GM21526 (cell line): ENCODE measurements at regions not wholly inside any gene's neighbourhood (a gene's known extent, or its start where the extent isn't known, plus 50 kb on each side); places are given as distances from the start of the nearest gene placed in this dataset.
"Not testable (repeated sequence)": the region's sequence is repeated elsewhere in the genome, so short reads cannot be mapped to it uniquely, and the experiment has no call there.

ENCODE experiments used
- ATAC-seq: cut with Tn5 transposase; IDR thresholded peaks from one replicate; pipeline ENCODE4 v1.9.1; 2021; ENCODE audit warnings: moderate library complexity; ENCODE audit not compliant: unreplicated experiment, low FRiP score

GRCh38 chr21:24444736-24445135, 1162.5 kb downstream of the MRPL39 start:
- no peak for ATAC-seq

- no peak for ATAC-seq
These were observed 1171.0 kb downstream of the MRPL39 start for GRCh38 chr21:24436236-24436635.

DNA sequence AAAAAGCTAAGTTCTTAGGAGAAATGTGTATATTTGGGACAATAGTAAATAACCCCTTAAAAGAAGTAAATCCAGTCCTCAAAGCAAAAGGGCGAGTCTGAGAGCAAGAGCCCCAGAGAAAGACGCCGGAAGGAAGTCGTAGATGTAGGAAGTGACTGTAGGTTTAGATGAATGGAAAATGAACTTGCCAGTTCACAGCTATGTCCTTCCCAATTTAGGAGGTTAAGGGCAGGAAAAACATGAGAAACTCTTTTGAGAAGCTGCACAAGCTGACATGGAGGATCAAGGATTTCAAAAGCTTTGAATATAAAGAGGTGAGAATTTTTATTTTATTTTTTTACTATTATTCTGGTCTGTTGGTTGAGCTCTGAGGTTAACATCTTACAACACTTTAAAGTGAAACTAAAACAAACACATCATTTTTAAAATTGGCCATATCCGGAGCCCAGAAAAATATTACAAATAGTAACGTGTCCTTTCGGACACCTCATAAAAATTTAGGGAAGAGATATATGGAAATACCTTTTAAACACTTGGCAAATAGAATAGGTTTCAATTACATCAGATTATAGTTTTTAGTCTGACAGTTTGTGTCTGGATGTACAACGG, 1178.6 kb downstream of the MRPL39 start:
- peak; percentile 91 for ATAC-seq

DNA sequence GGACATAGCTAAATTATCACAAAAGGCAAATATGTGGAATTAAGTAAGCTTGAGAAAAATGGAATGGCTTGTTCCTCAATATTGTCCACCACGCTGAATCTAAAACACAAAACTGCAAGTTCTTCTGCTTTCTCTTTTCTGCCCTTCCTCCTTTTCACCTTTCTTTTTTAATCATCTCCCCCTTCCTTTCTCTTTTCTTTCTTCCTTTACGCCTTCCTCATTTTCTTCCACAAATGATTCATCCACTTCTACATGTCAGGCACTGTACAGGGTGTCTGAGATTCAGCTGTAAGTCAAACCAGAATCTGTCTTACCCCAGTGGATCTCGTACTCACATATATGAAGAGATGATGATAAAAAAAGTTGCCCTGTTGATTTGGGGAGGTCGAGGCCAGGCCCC, 1182.5 kb downstream of the MRPL39 start:
- no peak for ATAC-seq

- ATAC-seq = no peak
These were observed 1183.7 kb downstream of the MRPL39 start for GRCh38 chr21:24423546-24423945.

- peak; percentile 83 for ATAC-seq
These were observed 1186.6 kb downstream of the MRPL39 start for GRCh38 chr21:24420689-24421088.

DNA sequence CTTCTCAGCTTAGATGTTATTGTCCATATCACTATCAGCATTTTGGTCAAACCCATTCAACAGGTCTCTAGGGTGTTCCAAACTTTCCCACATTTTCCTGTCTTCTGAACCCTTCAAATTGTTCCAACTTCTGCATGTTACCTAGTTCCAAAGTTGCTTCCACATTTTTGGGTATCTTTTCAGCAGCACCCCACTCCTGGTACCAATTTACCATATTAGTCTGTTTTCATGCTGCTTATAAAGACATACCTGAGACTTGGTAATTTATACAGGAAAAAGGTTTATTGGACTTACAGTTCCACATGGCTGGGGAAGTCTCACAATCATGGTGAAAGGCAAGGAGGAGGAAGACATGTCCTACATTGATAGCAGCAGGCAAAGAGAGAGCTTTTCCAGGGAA, 1187.6 kb downstream of the MRPL39 start:
- ATAC-seq = not testable (repeated sequence)

GRCh38 chr21:24418671-24419070, 1188.6 kb downstream of the MRPL39 start:
- ATAC-seq = no peak

DNA sequence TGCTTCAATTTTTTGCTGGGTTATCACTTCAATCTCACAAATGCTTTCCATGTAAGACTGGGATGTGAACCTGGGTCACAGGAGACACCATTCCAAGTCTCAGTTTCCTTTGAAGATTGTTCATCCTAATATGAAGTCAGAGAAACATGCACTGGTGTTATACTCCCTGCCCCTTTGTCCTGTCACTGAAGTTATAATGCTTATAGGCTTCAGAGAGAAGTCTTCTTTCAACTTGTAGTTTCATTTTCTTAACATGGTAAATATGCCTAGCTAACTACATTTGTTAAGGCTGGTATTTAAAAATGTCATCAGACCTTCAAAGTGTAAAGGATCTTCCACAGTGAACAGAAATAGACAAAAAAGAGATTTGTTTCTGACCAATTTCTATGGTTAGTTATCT, 1195.9 kb downstream of the MRPL39 start:
- no peak for ATAC-seq

DNA sequence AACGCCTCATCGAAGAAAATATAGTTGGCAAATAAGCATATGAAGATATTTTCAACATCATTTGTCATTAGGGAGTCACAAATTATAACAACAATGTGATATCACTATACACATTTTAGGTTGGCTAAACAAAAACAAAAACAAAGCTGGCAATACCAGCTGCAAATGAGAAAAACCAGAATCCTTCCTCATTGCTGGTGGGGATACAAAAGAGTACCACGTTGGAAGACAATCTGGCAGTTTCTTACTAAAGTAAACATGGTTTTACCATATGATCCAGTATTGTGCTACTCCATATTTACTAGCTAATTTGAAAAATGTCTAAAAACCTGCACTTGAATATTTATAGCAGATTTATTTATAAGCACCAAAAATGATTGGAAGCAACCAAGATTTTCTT, 1204.1 kb downstream of the MRPL39 start:
- no peak for ATAC-seq

DNA sequence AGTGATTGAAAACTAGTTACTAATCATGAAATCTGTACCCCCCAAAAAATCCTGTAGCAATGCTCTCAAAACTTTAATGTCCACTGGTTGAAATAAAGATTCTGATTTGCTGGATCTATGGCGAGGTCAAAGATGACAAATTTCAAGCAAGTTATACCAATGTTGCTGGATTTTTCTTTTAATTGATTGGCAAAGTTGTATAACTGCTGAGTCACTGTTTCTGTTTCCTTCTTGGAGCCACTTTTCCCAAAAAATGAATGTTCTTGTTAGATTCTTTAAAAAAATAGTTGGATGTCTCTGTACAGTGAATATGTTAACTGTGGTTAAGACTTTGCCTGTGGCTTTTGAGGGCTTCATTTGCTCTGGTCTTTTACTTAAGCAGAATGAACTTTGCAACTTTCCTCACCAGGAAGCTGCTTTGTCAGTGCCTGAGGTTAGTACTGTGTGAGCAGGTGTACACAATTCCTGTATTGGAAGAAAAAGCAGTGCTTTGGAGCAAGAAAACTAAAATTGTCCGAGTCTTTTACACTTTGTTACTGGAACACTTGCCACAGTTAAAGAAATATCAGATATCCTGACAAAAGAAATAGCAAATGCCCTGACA, 1211.9 kb downstream of the MRPL39 start:
- no peak for ATAC-seq

- ATAC-seq = peak; percentile 74
These were observed 1232.1 kb downstream of the MRPL39 start for GRCh38 chr21:24375201-24375600.

- no peak for ATAC-seq
These were observed 1234.8 kb downstream of the MRPL39 start for GRCh38 chr21:24372506-24372905.

- no peak for ATAC-seq
These were observed 1237.5 kb downstream of the MRPL39 start for GRCh38 chr21:24369746-24370145.

GRCh38 chr21:24369278-24369677, 1238.0 kb downstream of the MRPL39 start:
- ATAC-seq = no peak

- no peak for ATAC-seq
These were observed 1239.3 kb downstream of the MRPL39 start for GRCh38 chr21:24367936-24368335.

- no peak for ATAC-seq
These were observed 1253.8 kb downstream of the MRPL39 start for GRCh38 chr21:24353492-24353891.

- ATAC-seq = no peak
These were observed 1267.9 kb downstream of the MRPL39 start for GRCh38 chr21:24339406-24339805.

DNA sequence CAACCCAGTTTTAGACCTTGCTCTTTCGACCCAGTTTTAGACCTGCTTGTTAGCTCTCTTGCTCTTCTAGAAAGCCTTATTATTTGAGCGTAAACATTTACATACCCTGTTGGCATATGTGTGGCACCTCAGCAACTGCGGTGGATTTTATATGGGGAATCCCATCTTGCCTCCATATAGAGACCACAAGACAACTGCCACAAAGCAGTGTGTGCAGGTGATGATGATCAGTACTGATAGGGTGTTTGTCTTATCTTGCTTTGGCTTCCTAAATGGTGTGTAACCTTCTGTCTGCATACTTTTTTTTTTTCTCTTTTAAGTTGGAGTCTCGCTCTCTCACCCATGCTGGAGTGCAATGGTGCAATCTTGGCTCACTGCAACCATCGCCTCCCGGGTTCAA, 1270.8 kb downstream of the MRPL39 start:
- no peak for ATAC-seq

DNA sequence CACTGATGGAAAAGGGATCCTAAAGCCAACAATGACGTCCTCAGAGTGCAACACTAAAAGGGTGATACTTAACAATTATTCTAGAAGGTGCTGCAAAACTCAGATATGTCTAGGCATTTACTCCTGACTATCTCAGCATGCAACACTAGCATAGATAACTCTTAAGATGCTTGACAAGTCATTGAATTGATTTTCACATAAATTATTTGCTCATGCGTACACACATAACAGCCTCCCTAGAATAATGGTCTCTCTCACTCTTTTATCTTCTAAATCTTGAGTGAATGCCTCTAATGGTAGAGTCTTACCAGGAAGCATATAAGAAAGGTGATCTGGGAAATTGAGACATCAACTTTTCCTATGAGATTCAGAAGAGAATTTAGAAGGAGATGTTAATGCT, 1283.7 kb downstream of the MRPL39 start:
- ATAC-seq = no peak

DNA sequence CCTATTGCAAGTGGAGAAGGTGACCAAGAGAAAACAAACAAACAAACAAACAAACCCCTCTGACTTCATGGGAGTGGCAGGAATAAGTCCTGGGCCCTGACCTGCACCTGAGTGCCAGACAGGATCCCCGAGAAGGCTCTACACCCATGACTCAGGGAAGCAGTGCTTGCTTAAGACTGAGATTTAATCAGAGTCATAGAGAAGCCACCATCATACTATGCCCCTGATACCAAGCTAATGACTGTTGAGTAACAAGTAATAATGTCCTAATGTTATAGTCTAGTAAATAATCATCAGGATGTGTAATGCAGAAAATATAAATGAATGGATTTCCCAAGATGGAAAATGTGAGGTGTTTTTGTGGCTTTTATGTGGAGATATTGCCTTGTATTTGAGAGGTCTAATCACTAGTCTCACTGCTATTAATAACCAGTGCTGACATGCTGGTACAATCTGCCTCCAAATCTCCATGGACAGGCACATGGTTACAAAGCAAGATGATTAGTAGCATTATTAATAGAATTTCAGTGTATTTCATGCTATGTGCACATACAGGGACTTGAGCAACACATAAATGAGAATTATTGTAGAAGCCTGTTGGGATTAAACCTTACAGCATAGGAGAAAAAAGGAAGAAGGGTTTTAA, 1290.9 kb downstream of the MRPL39 start:
- no peak for ATAC-seq

GRCh38 chr21:24310788-24311187, 1296.5 kb downstream of the MRPL39 start:
- ATAC-seq = no peak
